ENCODE measurements at regions not wholly inside any gene's neighbourhood (a gene's known extent, or its start where the extent isn't known, plus 50 kb on each side); places are given as distances from the start of the nearest gene placed in this dataset.
"Not testable (repeated sequence)": the region's sequence is repeated elsewhere in the genome, so short reads cannot be mapped to it uniquely, and the experiment has no call there.

- DNase-seq = no peak
Measured at GRCh38 chr6:119934816-119935215, 585.3 kb upstream of the MAN1A1 start.

DNA sequence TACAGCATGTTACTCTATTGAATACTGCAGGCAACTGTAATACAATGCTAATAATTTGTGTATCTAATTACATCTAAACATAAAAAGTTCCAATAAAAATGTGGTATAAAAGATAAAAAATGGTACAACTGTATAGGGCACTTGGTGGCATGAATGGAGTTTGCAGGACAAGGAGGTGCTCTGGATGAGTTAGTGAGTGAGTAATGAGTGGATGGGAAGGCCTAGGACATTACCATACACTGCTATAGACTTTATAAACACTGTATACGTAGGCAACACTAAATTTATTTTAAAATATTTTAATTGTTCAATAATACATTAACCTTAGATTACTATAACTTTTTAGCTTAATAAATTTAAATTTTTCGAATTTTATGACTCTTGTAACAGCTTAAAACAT, 579.6 kb upstream of the MAN1A1 start:
- DNase-seq = no peak

- DNase-seq = not testable (repeated sequence)
Measured at GRCh38 chr6:119924888-119925287, 575.3 kb upstream of the MAN1A1 start.

GRCh38 chr6:119922814-119923213, 573.3 kb upstream of the MAN1A1 start:
- DNase-seq = no peak

GRCh38 chr6:119921491-119922010, 572.0 kb upstream of the MAN1A1 start:
- DNase-seq = no peak

DNA sequence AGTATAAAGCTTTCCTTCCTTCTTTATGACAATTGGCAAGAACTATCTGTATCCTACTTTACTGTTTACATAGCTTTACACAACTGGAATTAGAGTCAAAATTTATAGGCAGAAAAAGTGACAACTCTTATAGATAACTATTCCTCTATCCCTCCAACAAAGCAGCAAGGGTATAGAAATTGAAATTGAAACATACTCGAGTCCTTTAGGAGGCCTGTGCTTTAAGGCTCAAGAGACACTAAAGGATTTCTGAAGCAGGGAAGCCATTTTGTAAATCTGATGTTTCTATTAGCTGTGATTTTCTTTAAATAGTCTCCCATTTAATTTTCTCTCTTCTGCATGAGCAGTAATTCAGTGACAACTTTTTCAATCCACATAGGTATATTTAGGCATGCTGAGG, 567.6 kb upstream of the MAN1A1 start:
- no peak for DNase-seq

DNA sequence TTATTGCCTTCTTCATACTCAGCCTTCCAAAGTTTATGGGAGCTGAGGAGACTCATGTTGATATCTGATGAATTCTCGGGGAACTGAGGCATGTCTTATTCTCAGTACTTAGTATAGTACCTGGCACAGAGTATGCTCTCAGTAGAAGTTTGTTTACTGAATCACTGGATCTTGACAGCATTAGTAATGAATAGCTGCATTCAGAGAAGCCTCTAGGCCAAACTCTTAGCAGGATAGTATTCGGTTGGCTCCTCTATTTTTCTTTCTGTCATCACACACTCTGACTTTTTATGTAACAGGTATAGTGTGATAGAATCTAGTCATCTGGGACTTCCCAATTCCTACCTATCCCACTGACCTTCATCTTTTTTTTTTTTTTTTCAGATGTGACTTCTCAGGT, 566.4 kb upstream of the MAN1A1 start:
- no peak for DNase-seq

DNA sequence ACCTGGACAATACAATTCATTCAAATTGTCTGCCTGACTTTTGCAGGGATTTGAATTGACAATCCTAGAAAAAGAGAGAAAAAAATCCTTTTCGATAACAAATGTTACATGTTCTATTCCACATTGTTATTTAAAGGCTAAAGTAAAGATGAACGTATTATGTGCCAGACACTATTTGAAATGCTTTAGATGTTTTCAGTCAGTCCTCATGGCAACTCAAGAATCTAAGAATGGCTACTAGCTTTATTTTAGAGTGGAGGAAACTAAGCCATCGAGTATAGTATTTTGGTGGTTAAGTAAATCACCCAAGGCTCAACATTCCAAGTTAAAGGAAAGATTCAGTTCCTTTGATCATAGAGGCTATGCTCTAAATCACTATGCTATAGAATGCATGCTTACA, 558.6 kb upstream of the MAN1A1 start:
- no peak for DNase-seq

DNA sequence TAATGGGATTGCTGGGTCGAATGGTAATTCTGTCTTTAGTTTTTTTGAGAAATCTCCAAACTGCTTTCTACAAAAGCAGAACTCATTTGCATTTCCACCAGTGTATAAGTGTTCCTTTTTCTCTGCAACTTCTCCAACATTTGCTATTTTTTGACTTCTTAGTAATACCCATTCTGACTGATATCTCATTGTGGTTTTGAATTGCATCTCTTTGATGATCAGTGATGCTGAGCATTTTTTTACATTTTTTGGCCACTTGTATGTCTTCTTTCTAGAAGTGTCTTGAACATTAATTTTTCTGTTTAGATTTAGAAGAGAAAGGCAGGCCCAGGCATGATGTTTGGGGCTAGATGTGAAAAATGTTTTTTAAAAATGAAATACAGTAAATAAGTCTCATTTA, 553.1 kb upstream of the MAN1A1 start:
- no peak for DNase-seq

- no peak for DNase-seq
Measured at GRCh38 chr6:119896806-119897205, 547.2 kb upstream of the MAN1A1 start.

GRCh38 chr6:119895626-119896025, 546.1 kb upstream of the MAN1A1 start:
- no peak for DNase-seq

DNA sequence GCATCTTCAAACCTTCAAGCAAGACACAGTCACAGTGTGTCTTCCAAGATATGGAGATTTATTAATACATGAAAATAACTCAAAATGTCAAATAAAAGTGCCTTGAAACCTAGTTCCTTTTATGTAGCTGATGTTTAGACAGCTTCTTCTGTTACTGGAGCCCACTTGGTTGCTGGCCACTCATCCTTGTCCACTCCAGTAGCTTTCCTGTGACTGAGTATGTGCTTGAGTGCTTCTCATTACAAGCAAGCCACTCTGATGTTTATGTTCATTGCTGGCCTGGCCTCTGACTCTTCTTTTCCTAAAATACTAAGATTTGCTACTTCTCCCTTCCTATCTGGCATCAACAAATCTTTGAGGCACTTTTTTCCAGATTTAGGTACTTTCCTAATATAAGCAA, 545.2 kb upstream of the MAN1A1 start:
- no peak for DNase-seq

GRCh38 chr6:119891644-119892043, 542.1 kb upstream of the MAN1A1 start:
- DNase-seq = no peak

GRCh38 chr6:119891206-119891605, 541.6 kb upstream of the MAN1A1 start:
- no peak for DNase-seq

DNA sequence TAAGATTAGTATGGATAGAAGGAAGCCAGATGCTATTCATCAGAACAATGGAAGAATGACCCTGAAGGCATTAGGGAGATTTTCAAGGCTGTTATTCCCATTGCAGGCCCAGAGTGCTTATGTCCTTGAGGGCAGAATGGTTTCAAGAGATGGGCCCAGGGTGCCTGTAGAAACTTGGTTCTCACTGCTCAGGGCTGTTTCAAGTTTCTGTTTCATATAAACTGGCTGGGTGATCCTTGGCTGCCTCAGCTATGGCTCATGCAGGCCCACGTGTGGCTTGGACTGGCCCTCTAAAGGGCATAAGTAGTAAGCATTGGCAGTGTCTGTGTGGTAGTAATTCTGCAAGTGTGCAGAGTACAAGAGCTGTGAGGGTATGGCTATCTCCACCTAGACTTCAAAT, 540.9 kb upstream of the MAN1A1 start:
- DNase-seq = no peak

DNA sequence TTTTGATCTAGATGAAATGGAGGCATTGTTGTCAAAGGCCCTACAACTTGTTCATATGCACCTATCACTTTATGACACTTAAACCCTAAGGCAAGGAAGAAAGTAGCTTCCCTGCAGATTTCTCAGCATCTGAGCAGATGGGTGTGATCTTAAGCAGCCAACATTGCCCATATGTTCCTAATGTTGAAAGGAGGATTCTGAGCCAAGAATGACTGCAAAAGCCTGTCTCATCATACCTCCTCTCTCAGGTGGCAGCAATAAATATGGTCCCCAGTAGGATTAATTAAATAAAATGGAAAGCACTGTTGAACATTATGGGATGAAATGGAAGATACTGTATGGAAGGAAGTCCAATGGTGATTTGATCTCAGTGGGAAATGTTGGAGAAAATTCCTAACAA, 538.1 kb upstream of the MAN1A1 start:
- DNase-seq = no peak

DNA sequence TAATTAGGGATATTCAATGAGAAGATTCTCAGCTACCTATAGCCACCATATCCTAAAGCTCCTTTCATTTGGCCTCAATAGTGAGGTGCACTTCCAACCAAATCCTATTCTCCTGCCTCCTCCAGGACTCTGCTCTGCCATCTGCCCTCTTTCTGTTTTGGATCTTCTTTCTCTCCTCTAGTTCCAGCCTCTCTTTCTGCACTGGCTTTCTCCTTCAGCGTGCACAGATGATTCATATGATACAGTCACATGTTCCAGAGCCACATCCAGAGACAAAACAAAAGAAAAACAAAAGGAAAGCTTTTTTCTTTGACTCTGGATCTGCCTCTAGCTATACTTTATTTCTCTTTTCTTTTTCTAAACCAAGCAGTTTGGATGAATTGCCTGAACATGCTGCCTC, 531.9 kb upstream of the MAN1A1 start:
- no peak for DNase-seq

DNA sequence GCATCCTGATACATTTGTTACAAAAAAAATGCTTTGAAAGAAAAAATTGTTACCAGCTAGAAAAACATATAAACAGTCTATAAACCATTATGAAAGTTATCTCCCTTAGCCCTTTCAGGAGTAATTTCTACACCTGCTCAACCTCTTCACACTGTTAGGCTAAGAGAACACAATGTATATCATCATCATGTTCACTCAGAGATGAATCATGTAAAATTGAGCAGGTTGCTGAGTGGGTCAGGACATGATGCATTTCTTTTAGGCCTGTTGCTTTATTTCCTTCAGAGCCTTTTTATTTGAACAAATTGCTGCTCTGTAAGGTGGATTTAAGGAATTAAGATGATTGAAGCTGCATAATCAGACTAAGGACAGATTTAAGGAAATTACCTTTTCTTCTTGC, 531.3 kb upstream of the MAN1A1 start:
- no peak for DNase-seq

GRCh38 chr6:119879731-119880130, 530.2 kb upstream of the MAN1A1 start:
- DNase-seq = no peak

DNA sequence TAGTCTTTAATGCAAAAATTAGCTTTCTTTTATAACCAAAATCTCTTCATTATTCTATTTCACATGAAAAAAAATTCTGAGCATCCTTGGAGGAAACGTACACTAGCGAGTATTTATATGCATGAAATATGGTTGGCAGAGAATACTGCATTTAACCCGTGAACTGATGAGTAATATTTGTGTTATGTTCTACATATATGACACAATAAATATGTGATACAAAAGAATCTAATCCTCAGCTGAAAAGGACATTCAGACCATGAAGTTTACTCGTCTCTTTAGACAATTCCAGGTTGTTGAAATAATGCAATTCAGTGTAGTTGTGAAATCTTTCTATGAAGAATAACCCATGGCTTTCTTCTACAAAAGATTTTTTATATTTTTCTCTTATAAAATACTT, 524.8 kb upstream of the MAN1A1 start:
- DNase-seq = no peak

GRCh38 chr6:119873107-119873506, 523.5 kb upstream of the MAN1A1 start:
- DNase-seq = no peak

DNA sequence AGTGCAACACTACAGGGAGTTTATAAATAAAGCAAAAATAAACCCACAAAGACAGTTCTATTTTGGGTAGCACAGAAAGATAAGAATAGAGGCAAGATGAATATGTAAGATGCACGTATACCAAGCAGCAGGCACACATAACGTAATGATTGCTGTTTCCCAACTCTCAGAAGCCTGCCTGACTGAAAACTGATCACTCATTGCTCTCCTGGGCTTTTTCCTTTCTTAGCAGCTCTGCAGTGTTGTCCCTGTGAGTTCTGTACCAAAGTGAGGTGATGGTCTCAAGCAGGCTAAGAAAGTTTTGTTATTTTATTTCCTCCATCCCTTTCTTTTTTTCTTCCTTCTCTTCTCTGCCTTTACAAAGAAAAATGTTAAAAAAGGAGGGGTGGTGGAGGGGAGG, 522.0 kb upstream of the MAN1A1 start:
- DNase-seq = no peak

GRCh38 chr6:119865466-119866350, 516.1 kb upstream of the MAN1A1 start:
- no peak for DNase-seq

DNA sequence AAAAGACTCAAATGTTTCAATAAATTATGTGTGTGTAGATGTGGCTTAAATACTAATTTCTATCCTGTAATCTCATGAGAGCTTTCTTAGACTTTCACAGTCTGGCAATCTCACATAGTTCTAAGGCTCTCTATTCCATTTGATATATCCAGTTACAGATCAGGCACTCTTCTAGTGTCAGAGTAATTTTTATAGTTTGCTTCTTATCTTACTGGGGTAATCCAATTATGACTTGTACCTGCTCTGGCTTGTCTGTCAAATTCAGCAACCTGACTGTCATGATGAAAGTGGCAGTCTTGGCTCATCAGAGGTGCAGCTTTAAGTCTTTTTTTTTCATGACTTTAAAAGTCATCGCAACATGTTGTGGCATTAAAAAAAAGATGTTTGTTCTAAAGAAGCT, 513.2 kb upstream of the MAN1A1 start:
- no peak for DNase-seq

DNA sequence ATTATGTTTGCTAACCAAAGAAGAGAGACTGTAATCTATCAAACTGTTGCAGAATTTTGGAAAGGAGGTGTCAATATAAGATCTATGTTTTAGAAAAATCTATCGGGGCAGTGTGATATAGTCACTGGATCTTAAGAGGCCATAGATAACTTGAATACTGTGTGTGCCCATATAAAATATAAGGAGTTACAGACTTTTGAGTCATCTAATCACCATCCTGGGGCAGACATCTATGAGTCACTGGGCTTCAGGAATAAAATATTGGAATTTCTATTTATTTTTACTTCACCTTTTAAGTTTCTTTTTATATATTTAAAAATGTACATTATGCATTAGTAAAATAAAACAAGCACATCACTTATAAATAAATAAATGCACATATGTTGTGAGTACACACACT, 509.3 kb upstream of the MAN1A1 start:
- no peak for DNase-seq
